ENCODE measurements at regions not wholly inside any gene's neighbourhood (a gene's known extent, or its start where the extent isn't known, plus 50 kb on each side); places are given as distances from the start of the nearest gene placed in this dataset.
"Not testable (repeated sequence)": the region's sequence is repeated elsewhere in the genome, so short reads cannot be mapped to it uniquely, and the experiment has no call there.

DNA sequence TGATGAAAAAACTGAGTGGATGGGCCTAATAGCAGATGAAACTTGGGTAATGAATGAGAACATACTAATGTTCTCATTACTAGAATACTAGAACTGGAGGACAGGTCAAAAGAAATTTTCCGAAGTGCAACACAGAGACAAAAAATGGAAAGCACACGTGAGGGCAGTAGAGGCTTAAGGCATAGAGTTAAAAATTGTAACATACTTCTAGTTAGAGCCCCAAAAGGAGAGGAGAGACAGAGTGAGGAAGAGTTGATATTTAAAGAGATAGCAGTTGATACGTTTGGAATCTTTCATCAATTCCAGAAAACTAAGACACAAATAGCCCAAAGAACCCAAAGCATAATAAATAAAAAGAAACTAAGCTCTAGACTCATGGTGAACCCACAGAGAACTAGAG lies 327.9 kb downstream of the SQOR start:
- FAIRE-seq, result no peak

DNA sequence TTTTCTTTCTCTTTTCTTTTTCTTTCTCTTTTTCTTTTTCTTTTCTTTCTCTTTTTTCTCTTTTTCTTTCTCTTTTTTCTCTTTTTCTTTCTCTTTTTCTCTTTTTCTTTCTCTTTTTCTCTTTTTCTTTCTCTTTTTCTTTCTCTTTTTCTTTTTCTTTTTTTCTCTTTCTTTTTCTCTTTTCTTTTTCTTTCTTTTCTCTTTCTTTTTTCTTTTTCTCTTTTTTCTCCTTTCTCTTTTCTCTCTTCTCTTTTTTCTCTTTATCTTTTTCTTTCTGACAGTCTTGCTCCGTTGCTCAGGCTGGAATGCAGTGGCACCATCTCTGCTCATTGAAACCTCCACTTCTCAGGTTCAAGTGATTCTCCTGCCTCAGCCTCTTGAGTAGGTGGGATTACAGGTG lies 335.7 kb downstream of the SQOR start:
- FAIRE-seq, result no peak

DNA sequence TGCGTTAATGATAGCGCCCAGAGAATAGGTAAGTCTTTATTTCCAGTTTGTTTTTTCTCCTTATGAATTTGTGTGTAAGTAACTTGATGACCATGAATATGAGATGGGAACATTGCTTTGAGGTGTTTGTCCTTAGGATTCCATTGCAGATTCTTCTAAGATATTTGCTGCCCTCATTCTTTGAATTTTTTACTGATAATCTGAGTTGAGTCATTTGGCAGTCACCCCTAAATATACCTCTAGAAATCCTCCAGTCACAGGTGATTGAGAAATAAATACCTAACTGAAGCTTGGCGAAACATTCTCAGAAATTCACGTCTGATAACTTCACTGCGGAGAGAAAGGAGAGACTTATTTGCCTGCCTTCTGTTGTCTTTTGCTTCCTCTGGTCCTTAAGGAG lies 345.5 kb downstream of the SQOR start:
- no peak for FAIRE-seq

DNA sequence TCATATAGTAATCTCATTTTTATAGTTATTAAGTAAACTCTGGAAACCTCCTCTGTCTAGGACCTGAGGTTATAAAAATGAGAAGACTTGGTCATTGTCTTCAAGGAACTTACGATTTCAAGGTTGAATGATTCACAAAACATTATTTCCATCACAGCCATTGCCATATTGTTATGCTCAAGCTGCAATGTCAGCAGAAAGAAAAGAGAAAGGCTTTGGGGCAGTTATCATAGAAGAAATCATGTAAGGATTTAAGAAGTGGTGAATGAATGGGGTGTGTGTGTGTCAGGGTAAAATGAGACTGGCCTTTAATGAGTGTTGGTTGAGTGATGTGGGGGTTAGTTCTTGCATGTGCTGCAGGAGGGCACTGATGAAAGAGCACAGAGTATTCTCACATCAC lies 346.8 kb downstream of the SQOR start:
- FAIRE-seq, result no peak

DNA sequence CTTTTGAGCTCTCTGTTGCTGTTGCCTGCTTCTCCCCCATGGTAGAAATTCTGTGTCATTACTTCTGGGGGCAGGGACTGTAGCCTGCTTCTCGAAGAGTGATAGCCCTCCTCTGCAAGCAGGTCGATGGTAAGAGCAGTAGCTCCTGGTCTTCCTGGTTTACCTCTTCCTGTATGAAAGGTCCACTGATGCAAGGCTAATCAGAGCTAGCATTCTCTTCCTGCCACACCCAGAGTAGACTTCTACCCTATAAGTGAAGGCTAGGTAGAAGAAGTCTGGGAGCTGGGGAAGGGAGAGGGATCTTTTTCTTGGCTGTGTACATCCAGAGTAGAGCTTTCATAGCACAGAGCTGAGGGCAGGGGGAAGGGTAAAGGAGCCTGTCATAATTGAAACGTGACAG lies 357.0 kb downstream of the SQOR start:
- FAIRE-seq, result no peak

DNA sequence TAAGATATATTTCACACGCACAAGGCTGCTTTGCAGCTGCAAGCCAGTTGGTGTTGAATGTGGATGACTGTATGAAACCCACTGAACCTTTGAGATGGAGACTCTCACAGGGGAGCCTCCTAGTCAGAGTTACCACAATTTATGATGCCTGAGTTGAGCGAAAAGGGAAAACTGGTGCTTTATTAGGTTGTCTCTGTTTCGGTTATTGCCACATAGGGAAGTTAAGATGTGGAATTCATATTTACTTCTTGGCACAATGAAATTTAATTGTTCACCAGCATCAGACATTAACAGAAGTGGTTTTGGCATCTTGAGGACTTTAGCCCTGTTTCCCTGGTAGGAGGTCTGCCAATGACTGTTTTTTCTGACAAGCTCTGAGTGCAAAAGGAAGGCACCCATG lies 358.2 kb downstream of the SQOR start:
- FAIRE-seq, result no peak

DNA sequence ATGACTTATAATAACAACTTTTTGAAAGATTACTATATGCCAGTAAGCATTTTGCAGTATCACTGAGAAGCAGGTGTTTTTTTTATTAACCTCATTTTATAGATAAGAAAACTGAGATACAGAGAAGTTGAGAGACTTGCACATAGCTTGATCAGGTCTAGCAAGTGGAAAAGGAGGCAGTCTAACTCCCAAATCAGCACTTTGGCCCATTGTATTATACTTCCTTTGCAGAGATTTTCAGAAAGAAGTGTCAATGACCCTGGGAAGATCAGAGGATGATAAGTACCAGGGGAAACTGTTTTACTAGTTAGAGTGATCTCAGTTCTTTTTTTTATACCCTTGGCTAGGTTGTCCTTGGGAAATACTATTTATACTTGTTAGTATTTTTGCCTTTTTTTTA lies 358.7 kb downstream of the SQOR start:
- no peak for FAIRE-seq

DNA sequence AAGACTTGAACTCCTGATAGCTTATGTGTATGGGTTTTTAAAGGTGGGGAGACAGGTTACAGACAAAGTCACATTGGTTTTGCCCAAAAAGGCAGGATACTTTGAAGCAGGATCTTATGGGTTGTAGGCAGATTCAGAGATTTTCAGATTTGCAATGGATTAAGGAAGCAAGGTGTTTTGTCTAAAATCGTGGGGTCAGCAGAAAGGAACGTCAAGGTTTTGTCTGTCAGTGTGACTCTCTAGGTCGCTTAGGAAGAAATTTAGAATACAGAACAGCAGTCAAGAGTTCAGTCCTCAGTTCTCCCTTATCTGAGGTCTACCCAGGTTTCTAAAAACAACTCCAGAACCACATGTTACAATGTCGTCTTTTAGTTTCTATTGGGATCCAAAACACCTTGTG lies 361.0 kb downstream of the SQOR start:
- no peak for FAIRE-seq

DNA sequence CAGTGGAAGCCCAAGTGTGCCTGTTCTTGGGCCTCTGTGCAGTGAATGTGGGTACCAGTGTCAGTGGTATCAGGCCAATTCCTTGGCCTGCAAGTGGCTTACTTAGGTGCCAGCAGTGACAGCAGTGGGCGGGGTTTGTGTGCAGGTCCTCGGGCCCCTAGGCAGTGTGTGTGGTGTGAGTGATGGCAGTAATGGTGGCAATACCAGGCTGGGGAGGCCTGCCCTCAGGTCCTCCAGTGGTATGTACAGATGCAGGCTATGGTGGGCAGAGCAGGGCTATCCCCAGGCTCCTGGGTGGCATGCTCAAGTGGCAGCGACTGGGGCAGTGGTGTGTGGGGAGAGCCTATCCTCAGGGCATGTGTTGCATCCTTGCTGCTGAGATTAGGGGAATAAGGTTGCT lies 379.7 kb downstream of the SQOR start:
- FAIRE-seq, result no peak

DNA sequence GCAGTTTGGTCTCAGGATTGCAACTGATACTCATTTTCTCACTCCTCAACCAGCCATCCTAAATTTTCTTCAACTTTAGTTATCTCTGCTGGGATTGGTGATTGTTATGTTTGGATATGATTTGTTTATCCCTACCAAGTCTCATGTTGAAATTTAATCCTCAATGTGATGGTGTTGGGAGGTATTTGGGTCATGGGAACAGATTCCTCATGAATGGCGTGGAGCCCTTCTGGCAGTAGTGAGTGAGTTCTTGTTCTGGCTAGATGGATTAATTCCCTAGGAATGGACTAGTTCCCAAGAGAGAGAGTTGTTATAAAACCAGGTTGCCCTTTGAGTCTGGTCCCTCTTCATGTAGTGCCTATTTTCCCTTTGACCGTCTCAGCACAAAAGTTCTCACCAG lies 399.9 kb downstream of the SQOR start:
- FAIRE-seq, result no peak

DNA sequence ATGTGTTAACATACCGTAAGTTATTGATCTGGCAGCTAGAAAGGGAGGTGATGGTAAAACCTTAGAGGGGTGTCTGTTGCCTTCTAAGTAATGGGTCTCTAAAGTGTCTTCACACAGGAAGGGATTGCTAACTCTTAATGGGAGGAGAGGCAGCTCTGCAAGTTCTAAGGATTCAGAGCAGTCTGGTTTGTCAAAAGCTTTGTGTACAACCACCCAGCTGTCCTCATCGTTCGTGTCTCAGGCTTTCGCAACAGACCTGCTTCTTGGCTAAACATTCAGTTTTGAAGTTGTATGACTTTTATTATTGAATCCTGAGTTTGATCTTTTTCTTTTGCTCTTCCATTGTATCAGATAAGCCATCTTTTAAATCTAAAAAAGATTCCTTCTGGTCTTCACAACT lies 404.9 kb downstream of the SQOR start:
- FAIRE-seq, result no peak

DNA sequence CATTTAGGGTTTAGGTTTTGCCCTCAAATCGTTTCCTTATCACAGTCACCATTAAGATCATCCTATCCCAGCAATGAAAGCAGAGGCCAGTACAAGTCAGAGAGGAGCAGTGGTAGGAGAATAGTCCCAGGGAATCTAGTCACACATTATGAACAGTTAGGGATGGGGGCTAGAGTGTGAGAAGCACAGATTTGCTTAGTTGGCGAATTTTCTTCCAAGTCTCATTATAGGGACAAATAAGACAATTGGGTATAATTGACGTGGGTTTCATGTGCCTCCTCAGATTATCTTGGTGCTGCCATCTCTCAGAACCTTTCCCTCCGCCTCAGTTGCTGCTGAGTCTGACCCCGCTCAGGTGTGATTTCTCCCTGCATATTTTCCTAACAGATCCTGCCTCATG lies 407.1 kb downstream of the SQOR start:
- FAIRE-seq, result no peak

DNA sequence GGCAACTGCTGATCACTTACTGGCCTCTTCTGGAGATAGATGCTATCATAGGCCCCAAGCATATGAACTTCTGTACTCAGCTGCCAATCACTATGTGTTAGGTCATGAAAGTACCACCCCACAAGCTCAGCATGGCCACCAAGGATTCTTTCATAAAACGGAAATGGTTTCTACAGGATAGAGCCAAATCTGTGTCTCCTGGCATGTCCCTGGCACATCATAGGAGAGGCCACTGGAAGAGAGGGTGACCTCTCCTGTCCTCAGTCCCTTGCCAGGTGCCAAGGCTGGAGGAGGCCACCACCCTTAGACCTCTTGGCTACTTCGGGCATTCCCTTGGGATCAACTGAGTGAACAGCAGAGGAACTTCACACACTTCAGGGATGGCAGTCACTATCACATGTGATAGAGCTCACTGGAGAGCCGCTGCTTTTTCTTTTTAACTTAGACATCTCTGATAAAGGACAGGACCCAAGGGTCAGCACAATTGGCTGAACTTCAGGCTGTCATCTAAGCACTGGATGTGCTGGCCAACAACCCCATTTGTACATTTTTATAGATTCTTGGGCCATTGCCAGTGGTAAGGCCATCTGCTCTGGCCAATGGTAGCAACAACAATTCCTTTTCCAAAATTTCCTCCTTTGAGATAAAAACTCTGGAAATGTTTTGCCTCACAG lies 425.2 kb downstream of the SQOR start:
- no peak for FAIRE-seq

DNA sequence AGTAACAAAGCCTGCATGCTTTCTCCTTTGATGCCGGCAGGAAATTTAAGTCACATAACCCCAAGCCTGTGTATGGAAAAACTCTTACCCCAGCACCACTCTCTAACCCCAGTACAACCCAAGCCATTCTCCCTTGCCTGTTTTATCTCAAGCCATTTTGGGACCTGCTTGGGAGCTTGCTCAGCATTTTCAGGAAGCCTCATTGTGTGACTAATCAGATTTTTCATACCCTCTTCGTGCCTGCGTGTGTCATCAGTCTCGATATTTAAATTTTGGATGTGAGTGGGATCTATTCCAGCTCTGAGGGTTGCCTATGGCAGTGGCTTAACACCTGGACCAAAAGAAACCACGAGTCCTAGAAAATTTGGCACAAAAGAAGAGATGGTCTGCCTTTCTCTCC lies 426.2 kb downstream of the SQOR start:
- no peak for FAIRE-seq

DNA sequence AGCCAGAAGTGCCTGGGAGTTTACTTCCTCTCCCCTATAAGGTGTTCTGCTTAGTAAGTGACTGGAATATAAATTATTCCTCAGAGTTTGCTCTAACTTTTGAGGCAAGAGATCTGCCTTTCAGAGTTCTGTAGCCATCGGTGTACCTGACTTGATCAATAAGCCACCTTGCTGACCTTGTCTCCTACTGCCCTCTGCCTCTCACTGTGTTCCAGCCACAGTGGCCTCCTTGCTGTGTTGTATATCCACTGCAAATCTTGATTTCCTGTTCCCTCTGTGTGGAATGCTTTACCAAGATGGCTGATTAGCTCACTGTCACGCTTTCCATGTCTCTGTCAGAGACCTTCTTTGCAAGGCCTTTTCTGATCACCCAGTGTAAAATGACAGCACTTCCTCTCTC lies 442.4 kb downstream of the SQOR start:
- no peak for FAIRE-seq

DNA sequence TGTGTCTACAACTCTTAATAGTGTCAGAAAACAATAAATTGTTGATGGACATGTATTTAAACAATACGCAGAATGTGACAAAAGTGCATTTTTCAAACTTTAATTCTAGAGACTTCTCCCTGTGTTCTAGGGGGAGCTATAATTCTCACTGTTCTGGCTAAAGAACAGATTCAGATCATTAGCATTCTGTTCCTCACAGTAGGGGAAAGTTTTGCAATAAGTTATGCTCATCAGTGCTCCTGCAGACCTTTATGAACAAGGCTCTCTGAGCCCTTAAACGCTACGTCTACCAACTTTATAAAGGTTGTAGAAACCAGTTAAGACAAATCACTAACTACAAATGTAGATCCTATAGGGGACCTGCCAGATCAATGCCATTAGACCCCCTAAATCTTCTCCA lies 444.2 kb downstream of the SQOR start:
- FAIRE-seq, result no peak

DNA sequence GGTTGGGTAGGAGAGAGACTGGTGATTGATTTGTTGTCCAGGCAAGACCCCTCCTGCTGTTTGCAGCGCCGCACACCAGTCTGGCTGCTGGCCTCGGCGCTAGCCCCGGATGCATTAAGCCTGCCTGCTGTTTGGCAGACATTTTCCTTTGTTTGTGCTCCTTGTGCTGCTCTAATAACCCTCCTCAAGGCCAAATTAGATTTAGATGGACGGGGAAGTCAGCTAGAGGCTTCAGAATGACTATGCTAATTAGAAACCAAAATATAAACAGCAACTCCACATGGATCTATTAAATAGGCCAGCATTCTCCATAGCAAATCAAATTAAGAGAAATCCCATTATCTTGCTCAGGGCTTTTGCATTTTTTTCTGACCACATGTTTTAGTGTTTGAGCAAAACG lies 445.2 kb downstream of the SQOR start:
- no peak for FAIRE-seq

DNA sequence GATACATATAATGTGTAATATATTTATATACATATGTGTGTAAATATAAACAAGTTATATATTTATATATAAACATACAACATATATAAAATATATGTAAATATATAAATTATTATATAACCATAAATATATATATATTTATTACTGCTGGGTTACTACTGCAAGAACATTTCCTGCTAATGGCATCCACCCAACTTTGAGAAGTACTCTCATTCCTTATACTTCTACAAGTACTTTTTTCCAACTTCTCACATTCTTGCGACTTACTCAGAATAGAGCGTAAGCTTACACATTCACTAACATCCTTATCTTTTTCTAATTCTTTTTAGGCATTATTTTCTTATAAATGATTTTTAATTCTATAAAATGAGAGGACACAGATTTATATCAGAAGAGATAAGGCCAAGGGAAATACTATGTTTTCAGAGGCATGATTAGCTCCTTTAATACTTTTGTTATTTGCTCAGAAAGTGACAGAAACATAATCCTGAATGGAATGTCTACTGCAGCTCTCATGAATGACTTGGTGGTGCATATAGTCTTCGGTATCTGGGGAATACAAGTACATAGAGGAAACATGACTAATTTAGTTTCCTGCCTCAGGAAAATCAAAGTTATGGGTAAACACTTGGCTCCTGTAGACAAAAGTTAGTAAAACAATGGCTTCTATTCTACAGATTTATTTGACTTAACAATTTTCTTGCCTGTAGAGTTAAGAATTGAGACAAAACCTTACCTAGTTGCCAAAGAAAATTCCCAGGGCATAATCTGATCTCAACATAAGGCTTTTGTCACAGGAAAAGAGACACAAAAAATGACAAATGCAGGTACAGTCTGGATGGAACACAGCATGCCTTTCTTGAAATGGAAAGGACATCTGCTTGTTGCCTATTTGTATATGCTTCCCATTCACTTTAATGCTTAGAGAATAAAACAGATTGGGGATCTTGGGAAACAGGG lies 453.9 kb downstream of the SQOR start:
- no peak for FAIRE-seq

DNA sequence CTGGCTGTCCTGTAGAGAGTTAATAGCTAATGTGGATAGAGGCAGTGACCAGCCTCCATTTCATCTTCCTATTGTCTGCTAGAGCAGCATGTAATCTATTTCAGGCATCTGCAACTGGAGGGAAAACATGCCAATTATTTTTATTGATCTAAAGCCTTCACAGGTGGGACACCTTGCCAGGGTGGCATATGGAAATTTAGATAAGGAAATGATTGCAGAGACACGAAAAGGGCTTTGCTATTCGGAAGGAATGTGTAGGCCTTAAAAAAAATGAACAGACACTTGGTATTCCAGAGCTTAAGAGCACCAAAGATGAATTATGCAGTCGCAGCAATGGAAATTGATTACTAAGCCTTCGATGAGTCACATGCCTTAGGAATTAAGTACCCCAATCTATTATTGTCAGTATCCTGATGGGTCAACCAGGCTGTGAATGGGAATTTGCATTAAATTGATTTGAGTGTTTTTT lies 454.7 kb downstream of the SQOR start:
- no peak for FAIRE-seq

DNA sequence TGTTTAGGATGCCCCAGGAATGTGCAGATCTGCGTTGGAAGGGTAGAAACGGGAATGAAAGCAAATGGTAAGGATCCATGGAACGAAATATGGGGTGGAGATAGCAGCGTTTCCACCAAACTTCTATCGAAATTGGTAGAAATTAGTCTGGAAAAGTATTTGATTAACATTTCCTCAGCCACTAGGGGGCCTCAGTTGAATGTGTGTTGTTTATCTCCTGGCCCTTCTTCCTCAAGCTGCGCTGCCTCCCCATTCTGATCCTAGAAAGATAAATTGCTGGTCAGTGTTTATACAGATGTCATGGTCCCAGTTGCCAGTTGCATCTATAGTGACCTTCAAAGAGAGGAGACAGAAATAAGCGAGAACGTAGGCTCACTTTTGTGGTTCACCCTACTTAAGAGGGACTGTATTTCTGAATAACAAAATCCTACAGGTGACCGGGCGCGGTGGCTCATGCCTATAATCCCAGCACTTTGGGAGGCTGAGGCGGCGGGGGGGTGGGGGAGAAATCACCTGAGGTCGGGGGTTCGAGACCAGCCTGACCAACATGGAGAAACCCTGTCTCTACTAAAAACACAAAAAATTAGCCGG lies 457.1 kb downstream of the SQOR start:
- FAIRE-seq, result no peak

DNA sequence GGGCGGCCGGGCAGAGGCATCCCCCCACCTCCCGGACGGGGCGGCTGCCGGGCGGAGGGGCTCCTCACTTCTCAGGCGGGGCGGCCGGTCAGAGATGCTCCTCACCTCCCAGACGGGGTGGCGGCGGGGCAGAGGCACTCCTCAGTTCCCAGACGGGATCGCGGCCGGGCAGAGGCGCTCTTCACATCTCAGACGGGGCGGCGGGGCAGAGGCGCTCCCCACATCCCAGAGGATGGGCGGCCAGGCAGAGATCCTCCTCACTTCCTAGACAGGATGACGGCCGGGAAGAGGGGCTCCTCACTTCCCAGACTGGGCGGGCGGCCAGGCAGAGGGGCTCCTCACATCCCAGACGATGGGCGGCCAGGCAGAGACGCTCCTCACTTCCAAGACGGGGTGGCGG lies 463.2 kb downstream of the SQOR start:
- not testable (repeated sequence) for FAIRE-seq

DNA sequence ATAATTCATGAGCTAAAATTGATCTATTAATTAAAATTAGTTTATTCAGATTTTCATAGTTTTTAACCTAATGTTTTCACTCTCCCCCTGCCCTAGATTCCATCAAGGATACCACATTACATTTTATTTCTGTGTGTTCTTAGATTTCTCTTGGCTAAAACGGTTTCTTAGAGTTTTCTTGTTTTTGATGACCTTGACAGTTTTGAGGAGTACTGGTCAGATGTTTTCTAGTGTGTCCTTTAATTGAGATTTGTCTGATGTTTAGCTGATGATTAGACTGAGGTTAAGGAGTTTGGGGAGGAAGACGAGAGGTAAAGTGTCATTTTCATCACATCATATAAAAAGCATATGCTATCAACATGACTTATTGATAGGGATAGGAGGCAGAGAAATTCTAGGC lies 475.9 kb downstream of the SQOR start:
- no peak for FAIRE-seq

DNA sequence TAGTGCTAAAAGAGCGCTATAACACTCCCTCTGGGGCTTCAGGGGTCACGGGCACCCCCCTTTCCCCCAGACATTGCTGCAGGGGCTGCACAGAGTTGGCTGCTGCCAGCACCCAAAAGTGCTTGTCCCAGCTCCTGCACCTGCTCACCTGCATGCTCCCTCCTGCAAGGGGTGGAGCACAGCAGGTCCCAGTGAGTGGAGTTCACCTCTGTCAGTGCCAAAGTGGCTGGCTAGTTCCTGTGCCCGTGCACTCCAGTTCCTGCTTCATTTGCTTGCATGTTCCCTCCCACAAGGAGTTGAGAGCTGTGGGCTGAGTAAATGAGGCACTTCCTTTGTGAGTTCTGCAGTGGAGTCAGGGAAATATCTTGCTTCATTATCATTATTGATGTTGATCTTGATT lies 476.9 kb downstream of the SQOR start:
- no peak for FAIRE-seq

DNA sequence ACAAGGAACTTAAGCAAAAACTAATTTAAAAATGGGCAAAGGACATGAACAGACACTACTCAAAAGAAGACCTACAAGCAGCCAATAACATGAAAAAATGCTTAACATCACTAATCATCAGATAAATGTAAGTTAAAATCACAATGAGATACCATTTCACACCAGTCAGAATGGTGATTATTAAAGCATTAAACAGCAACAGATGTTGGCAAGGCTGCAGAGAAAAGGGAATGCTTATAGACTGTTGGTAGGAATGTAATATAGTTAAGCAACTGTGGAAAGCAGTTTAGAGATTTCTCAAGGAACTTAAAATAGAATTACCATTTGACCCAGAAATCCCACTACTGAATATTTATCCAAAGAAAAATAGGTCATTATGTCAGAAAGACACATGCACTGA lies 482.2 kb downstream of the SQOR start:
- no peak for FAIRE-seq

Measured in G401.6 (cell line).